OCI-LY1 (cell line): ENCODE measurements at regions not wholly inside any gene's neighbourhood (a gene's known extent, or its start where the extent isn't known, plus 50 kb on each side); places are given as distances from the start of the nearest gene placed in this dataset.

ENCODE experiments used
- EZH2 ChIP-seq: fragments of 200-600 bp; sonication (generic), shearing (Covaris generic); IDR thresholded peaks from 2 replicates; pipeline ENCODE4 v1.8.0; 2017; ENCODE audit warnings: borderline replicate concordance, mixed run types, mild to moderate bottlenecking, antibody characterized with exemption, low read length, moderate library complexity, mixed read lengths
- TF ChIP-seq, protein P1 (sequence below): fragments of 200-600 bp; sonication (generic), shearing (Covaris generic); IDR thresholded peaks from 2 replicates; pipeline ENCODE4 v1.5.1; 2017; ENCODE audit warnings: mild to moderate bottlenecking, antibody characterized with exemption, low read length, moderate library complexity, mixed read lengths

GRCh38 chr9:75452512-75452911 is 364.2 kb downstream of the OSTF1 start:
- TF ChIP-seq, protein P1, sequence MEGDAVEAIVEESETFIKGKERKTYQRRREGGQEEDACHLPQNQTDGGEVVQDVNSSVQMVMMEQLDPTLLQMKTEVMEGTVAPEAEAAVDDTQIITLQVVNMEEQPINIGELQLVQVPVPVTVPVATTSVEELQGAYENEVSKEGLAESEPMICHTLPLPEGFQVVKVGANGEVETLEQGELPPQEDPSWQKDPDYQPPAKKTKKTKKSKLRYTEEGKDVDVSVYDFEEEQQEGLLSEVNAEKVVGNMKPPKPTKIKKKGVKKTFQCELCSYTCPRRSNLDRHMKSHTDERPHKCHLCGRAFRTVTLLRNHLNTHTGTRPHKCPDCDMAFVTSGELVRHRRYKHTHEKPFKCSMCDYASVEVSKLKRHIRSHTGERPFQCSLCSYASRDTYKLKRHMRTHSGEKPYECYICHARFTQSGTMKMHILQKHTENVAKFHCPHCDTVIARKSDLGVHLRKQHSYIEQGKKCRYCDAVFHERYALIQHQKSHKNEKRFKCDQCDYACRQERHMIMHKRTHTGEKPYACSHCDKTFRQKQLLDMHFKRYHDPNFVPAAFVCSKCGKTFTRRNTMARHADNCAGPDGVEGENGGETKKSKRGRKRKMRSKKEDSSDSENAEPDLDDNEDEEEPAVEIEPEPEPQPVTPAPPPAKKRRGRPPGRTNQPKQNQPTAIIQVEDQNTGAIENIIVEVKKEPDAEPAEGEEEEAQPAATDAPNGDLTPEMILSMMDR, result no peak
- TF ChIP-seq EZH2, result no peak
